ENCODE measurements at regions not wholly inside any gene's neighbourhood (a gene's known extent, or its start where the extent isn't known, plus 50 kb on each side); places are given as distances from the start of the nearest gene placed in this dataset.
"Not testable (repeated sequence)": the region's sequence is repeated elsewhere in the genome, so short reads cannot be mapped to it uniquely, and the experiment has no call there.

- DNase-seq (ENCODE audit: low spot score), result no peak
Measured at GRCh38 chr1:172754609-172755008, 95.7 kb downstream of the FASLG start.

DNA sequence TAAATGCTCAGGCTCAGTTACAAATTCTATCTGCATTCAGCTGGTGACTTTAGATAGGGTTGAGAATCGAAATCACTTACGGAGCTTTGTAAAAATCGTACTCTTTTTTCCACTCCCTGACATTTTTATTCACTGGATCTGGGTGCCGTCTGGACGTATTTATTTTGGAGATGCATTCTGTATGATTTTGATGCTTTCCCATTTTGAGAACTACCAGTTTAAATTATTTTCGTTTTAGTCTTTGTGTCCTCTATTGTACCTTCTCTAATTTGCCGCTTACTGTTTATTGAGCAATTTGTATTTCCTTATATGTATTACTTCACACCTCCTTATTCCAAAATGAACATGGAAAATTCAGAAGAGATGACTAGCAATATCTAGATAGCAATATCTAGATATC is 96.2 kb downstream of the FASLG start:
- no peak for DNase-seq (ENCODE audit: low spot score)

GRCh38 chr1:172756024-172756423 is 97.1 kb downstream of the FASLG start:
- DNase-seq (ENCODE audit: low spot score), result no peak

DNA sequence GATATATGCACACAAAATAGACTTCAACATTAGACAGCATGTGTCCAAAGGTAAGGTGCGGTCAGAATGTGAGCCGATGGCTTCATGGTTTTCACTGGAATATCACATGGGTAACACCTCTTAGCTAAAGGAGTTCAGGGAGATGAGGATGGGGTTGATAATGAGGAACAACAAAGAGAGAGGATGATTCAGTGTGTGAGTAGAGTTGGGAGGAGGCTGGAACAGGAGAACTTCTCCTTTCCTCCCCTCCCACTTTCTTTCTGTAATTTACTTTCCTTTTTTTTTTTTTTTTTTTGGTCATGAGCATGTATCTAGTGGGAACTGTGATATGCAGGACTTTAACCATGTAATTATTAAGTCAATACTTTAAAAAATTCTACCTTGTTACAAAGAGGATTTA is 99.4 kb downstream of the FASLG start:
- peak; percentile 40 for DNase-seq (ENCODE audit: low spot score)

- DNase-seq (ENCODE audit: low spot score), result peak; percentile 13
Measured at GRCh38 chr1:172760121-172760520, 101.2 kb downstream of the FASLG start.

- DNase-seq (ENCODE audit: low spot score), result peak; percentile 35
Measured at GRCh38 chr1:172761581-172762486, 102.9 kb downstream of the FASLG start.

GRCh38 chr1:172763057-172763456 is 104.2 kb downstream of the FASLG start:
- DNase-seq (ENCODE audit: low spot score), result no peak

GRCh38 chr1:172764378-172764777 is 105.5 kb downstream of the FASLG start:
- DNase-seq (ENCODE audit: low spot score), result no peak

- DNase-seq (ENCODE audit: low spot score), result no peak
Measured at GRCh38 chr1:172766462-172766861, 107.6 kb downstream of the FASLG start.

DNA sequence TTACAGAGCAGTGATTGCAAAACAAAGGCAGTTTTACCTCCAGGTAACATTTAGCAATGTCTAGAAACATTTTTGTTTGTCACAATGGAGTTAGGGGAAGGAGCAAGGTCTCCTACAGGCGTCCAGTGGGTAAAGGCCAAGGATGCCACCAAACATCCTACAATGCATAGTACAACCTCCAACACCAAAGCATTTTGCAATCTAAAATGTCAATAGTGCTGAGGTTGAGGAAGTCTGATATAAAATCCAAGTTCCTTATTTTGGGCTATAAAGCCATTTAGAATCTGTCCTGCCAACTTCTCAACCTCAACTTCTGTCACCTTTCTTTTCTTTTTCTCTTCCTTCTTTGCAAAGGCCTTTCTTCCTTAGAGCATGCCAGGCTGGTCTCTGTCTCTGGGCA is 111.2 kb downstream of the FASLG start:
- DNase-seq (ENCODE audit: low spot score), result no peak

- DNase-seq (ENCODE audit: low spot score), result no peak
Measured at GRCh38 chr1:172774561-172774960, 115.7 kb downstream of the FASLG start.

DNA sequence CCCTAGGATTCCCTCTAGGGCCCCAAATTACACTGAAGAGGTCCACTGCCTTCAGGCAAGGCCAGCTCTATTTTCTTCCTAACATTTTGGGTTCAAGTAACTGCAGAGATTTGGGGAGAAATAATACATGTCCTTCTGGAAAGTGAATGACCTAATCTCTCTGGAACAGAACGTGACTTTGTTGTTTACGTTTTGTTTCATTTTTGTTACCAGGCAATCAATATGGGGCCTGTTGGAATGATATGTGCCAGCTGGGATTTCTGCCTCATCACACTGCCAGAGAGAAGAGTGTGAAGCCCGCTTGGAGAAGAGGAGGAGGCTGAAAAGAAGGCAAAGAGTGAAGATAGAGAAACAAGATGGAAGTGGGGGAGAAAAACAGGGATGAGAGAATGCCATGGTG is 116.7 kb downstream of the FASLG start:
- no peak for DNase-seq (ENCODE audit: low spot score)

GRCh38 chr1:172776071-172776470 is 117.2 kb downstream of the FASLG start:
- no peak for DNase-seq (ENCODE audit: low spot score)

- DNase-seq (ENCODE audit: low spot score), result no peak
Measured at GRCh38 chr1:172777767-172778166, 118.9 kb downstream of the FASLG start.

GRCh38 chr1:172778456-172779455 is 119.9 kb downstream of the FASLG start:
- no peak for DNase-seq (ENCODE audit: low spot score)

DNA sequence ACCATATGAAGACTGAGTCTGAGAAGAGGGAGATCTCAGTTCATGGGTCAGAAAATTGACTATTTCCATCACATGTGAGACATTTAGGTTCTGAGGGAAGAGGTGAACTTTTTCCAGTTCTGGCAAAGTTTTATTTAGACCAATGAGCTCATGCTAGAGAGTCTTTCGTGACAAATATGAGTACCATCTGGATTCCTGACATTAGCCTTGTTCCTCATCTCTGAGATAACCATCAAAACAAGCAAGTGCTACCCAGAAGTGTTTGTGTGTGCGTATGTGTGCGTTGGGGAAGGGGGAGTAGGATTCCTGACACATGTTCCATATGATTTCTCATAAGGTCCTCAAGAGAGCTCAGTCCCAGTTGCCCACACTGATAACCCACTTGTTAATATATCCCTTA is 120.6 kb downstream of the FASLG start:
- no peak for DNase-seq (ENCODE audit: low spot score)

DNA sequence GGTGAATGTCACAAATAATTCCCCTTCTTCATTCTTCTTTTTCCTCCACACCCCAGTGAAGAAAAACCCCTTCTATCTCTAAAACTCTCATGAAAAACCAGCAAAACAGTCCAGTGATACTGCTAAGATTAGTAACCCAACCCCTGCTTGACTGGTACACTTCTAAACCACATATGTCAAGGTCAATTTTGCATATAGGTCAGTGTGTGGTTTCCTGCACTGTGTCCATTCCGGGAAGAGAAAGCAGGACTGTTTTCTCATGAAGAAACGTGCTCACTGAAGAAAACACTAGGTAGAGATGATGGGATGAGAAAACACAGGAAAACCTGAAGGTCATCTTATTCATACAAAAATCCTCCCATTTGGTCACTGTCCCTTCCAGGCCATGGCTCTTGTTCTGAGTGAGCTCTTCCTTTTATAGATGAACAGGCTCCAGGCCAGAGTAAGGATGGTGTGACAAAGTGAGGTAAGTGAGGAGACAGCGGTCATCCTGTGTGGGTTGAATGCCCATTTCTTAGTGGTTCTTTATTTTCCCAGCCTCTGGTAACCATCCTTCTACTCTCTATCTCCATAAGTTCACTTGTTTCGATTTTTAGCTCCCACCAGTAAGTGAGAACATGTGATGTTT is 122.7 kb downstream of the FASLG start:
- no peak for DNase-seq (ENCODE audit: low spot score)

- no peak for DNase-seq (ENCODE audit: low spot score)
Measured at GRCh38 chr1:172789840-172790239, 130.9 kb downstream of the FASLG start.

GRCh38 chr1:172790245-172790644 is 131.3 kb downstream of the FASLG start:
- peak; percentile 43 for DNase-seq (ENCODE audit: low spot score)

DNA sequence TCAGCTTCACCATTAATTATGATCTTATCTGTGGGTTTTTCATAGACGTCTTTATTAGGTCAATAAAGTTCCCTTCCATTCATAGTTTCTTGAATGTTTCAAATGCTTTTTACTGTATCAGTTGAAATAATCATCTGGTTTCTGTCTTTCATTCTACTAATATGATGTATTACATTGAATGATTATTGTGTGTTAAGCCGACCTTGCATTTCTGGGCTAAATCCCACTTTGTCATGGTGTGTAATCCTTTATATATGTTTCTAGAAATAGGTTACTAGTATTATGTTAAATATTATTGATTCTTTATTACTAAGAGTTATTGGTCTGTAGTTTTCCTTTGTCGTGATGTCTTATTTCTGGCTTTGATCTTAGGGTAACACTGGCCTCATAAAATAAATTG is 134.9 kb downstream of the FASLG start:
- no peak for DNase-seq (ENCODE audit: low spot score)

GRCh38 chr1:172795741-172796140 is 136.8 kb downstream of the FASLG start:
- DNase-seq (ENCODE audit: low spot score), result no peak

DNA sequence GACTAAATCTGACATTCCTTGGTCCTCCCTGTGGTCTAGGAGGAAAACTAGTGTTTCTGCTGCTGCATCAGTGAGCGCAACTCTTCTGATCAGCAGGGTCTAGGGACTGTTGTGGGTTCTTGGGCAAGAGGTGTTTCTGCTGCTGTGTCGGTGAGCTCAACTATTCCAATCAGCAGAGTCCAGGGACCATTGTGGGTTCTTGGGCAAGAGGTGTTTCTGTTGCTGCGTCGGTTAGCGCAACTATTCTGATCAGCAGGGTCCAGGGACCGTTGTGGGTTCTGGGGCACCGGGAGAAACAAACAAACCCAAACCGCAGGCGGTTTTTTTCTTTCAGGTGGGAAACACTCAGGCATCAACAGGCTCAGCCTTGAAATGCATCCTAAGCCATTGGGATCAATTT is 140.9 kb downstream of the FASLG start:
- not testable (repeated sequence) for DNase-seq (ENCODE audit: low spot score)
